Lower lobe of right lung (tissue), 2 donors: ENCODE measurements at regions not wholly inside any gene's neighbourhood (a gene's known extent, or its start where the extent isn't known, plus 50 kb on each side); places are given as distances from the start of the nearest gene placed in this dataset.
"Not testable (repeated sequence)": the region's sequence is repeated elsewhere in the genome, so short reads cannot be mapped to it uniquely, and the experiment has no call there.

Experiments
- ATAC-seq, 2 donors: fragments of 200-7000 bp; cut with Tn5 transposase; one replicate each; pipeline ENCODE4 v1.9.1; 2020 to 2022; ENCODE audit warnings: mild to moderate bottlenecking in 2 of 2, moderate library complexity in 2 of 2
- DNase-seq: peaks from one replicate; pipeline ENCODE4 v3.0.0-alpha.2; 2020
- H3K27ac ChIP-seq: fragments of 200-600 bp; one replicate; pipeline ENCODE4 v1.8.0; 2022
- H3K27me3 ChIP-seq: fragments of 200-600 bp; one replicate; pipeline ENCODE4 v1.8.0; 2022; ENCODE audit warnings: low read depth
- H3K36me3 ChIP-seq: fragments of 200-600 bp; one replicate; pipeline ENCODE4 v1.8.0; 2022; ENCODE audit warnings: mild to moderate bottlenecking
- H3K4me1 ChIP-seq: fragments of 200-600 bp; one replicate; pipeline ENCODE4 v1.8.0; 2022
- H3K4me3 ChIP-seq: fragments of 200-600 bp; one replicate; pipeline ENCODE4 v1.8.0; 2022; ENCODE audit warnings: mild to moderate bottlenecking
- H3K9me3 ChIP-seq: fragments of 200-600 bp; one replicate; pipeline ENCODE4 v1.8.0; 2022
- CTCF ChIP-seq: fragments of 200-600 bp; IDR thresholded peaks from one replicate; pipeline ENCODE4 v1.8.0; 2022; ENCODE audit warnings: antibody characterized with exemption, mild to moderate bottlenecking
- intact Hi-C: fragments of 100-400 bp; cut with DNase I; formaldehyde crosslinking; loops from one replicate; pipeline ENCODE4 v1.11.0; 2022
- donor health status: DM: no; HTN: yes; CAD: no; lungs with severe emphysema.

GRCh38 chr1:146401281-146401825, 172.5 kb upstream of the NOTCH2NLA start:
- H3K4me1 ChIP-seq, H3K9me3 ChIP-seq, H3K36me3 ChIP-seq, DNase-seq, H3K4me3 ChIP-seq, intact Hi-C loops, H3K27me3 ChIP-seq, H3K27ac ChIP-seq: not testable (repeated sequence)
- TF ChIP-seq CTCF, result peak; percentile 47
- peak; percentile 72 to 81 for ATAC-seq

GRCh38 chr1:146400173-146401121, 171.6 kb upstream of the NOTCH2NLA start:
- H3K4me3 ChIP-seq, intact Hi-C loops, DNase-seq, H3K9me3 ChIP-seq, H3K27me3 ChIP-seq, H3K27ac ChIP-seq, ATAC-seq, H3K4me1 ChIP-seq, H3K36me3 ChIP-seq: not testable (repeated sequence)

GRCh38 chr1:146399225-146399624, 170.4 kb upstream of the NOTCH2NLA start:
- intact Hi-C loops, H3K9me3 ChIP-seq, DNase-seq, ATAC-seq, H3K4me3 ChIP-seq, H3K27me3 ChIP-seq, H3K36me3 ChIP-seq, H3K4me1 ChIP-seq: not testable (repeated sequence)
- H3K27ac ChIP-seq, result peak overlapping the region; percentile 4

GRCh38 chr1:146396801-146397200, 168.0 kb upstream of the NOTCH2NLA start:
- ATAC-seq, H3K4me3 ChIP-seq, H3K9me3 ChIP-seq, H3K36me3 ChIP-seq, intact Hi-C loops, DNase-seq, H3K27me3 ChIP-seq, H3K4me1 ChIP-seq, H3K27ac ChIP-seq: not testable (repeated sequence)

GRCh38 chr1:146396242-146396641, 167.4 kb upstream of the NOTCH2NLA start:
- H3K9me3 ChIP-seq, H3K4me1 ChIP-seq, intact Hi-C loops, H3K36me3 ChIP-seq, H3K4me3 ChIP-seq, H3K27ac ChIP-seq, H3K27me3 ChIP-seq: not testable (repeated sequence)
- ATAC-seq (peak in 1 of 2 donors; percentile 46), DNase-seq (peak; percentile 74)

GRCh38 chr1:146393796-146394195, 165.0 kb upstream of the NOTCH2NLA start:
- H3K4me3 ChIP-seq, H3K27ac ChIP-seq, intact Hi-C loops, H3K27me3 ChIP-seq, H3K4me1 ChIP-seq, H3K36me3 ChIP-seq, H3K9me3 ChIP-seq, ATAC-seq, DNase-seq: not testable (repeated sequence)

- H3K4me1 ChIP-seq, H3K4me3 ChIP-seq, H3K27me3 ChIP-seq, ATAC-seq, H3K27ac ChIP-seq, H3K36me3 ChIP-seq, DNase-seq, H3K9me3 ChIP-seq, intact Hi-C loops: not testable (repeated sequence)
These were observed 164.3 kb upstream of the NOTCH2NLA start for GRCh38 chr1:146393154-146393553.

- ATAC-seq, H3K36me3 ChIP-seq, intact Hi-C loops: not testable (repeated sequence)
These were observed 160.4 kb upstream of the NOTCH2NLA start for GRCh38 chr1:146389178-146389577.

GRCh38 chr1:146387750-146388469, 159.1 kb upstream of the NOTCH2NLA start:
- H3K27ac ChIP-seq, result peak overlapping the region; percentile 46
- intact Hi-C loops, H3K36me3 ChIP-seq, H3K4me3 ChIP-seq, H3K4me1 ChIP-seq, H3K9me3 ChIP-seq, H3K27me3 ChIP-seq, DNase-seq: not testable (repeated sequence)
- ATAC-seq, result peak in 1 of 2 donors; percentile 40

More at GRCh38 chr1:146389178-146389577, 160.4 kb upstream of the NOTCH2NLA start:
- H3K9me3 ChIP-seq, H3K4me3 ChIP-seq, H3K27ac ChIP-seq, DNase-seq, H3K4me1 ChIP-seq, H3K27me3 ChIP-seq: not testable (repeated sequence)

GRCh38 chr1:146386851-146387749, 158.3 kb upstream of the NOTCH2NLA start:
- H3K4me1 ChIP-seq, intact Hi-C loops, H3K36me3 ChIP-seq, H3K9me3 ChIP-seq, H3K27me3 ChIP-seq: not testable (repeated sequence)
- peak; percentile 98 to 99 for ATAC-seq
- Histone ChIP-seq H3K4me3 (peak overlapping the region; percentile 52), H3K27ac (peak overlapping the region; percentile 92)
- DNase-seq, result peak; percentile 76

- H3K4me3 ChIP-seq, H3K9me3 ChIP-seq, H3K36me3 ChIP-seq, H3K27me3 ChIP-seq, H3K4me1 ChIP-seq, DNase-seq, ATAC-seq, H3K27ac ChIP-seq, intact Hi-C loops: not testable (repeated sequence)
These were observed 152.4 kb upstream of the NOTCH2NLA start for GRCh38 chr1:146381196-146381595.
